Pulmonary artery endothelial cell (primary cell): ENCODE measurements at regions not wholly inside any gene's neighbourhood (a gene's known extent, or its start where the extent isn't known, plus 50 kb on each side); places are given as distances from the start of the nearest gene placed in this dataset.

Experiments
- DNase-seq: peaks from one replicate; pipeline ENCODE4 v3.0.0-alpha.2; 2011; ENCODE audit warnings: low read depth, low spot score

GRCh38 chr13:73590795-73591194, 532.0 kb downstream of the KLF5 start:
- DNase-seq = no peak

GRCh38 chr13:73585236-73585635, 526.4 kb downstream of the KLF5 start:
- DNase-seq = no peak

GRCh38 chr13:73583331-73583730, 524.5 kb downstream of the KLF5 start:
- no peak for DNase-seq

GRCh38 chr13:73580513-73581267, 521.9 kb downstream of the KLF5 start:
- DNase-seq = no peak

- DNase-seq = no peak
Measured at GRCh38 chr13:73579574-73580274, 520.9 kb downstream of the KLF5 start.

- DNase-seq = no peak
Measured at GRCh38 chr13:73578251-73578875, 519.6 kb downstream of the KLF5 start.

GRCh38 chr13:73576291-73576690, 517.5 kb downstream of the KLF5 start:
- DNase-seq = no peak

- no peak for DNase-seq
Measured at GRCh38 chr13:73572824-73573223, 514.0 kb downstream of the KLF5 start.

GRCh38 chr13:73571376-73571775, 512.6 kb downstream of the KLF5 start:
- DNase-seq = no peak

- DNase-seq = no peak
Measured at GRCh38 chr13:73556902-73557301, 498.1 kb downstream of the KLF5 start.

GRCh38 chr13:73556128-73556527, 497.3 kb downstream of the KLF5 start:
- no peak for DNase-seq

GRCh38 chr13:73551736-73552135, 492.9 kb downstream of the KLF5 start:
- no peak for DNase-seq

GRCh38 chr13:73549717-73550116, 490.9 kb downstream of the KLF5 start:
- no peak for DNase-seq

- DNase-seq = no peak
Measured at GRCh38 chr13:73548449-73548848, 489.6 kb downstream of the KLF5 start.

- DNase-seq = no peak
Measured at GRCh38 chr13:73547239-73547638, 488.4 kb downstream of the KLF5 start.

- no peak for DNase-seq
Measured at GRCh38 chr13:73544175-73544574, 485.4 kb downstream of the KLF5 start.

- no peak for DNase-seq
Measured at GRCh38 chr13:73542446-73542845, 483.6 kb downstream of the KLF5 start.

GRCh38 chr13:73536865-73537264, 478.1 kb downstream of the KLF5 start:
- no peak for DNase-seq

GRCh38 chr13:73535341-73535740, 476.5 kb downstream of the KLF5 start:
- no peak for DNase-seq

- DNase-seq = no peak
Measured at GRCh38 chr13:73532987-73533510, 474.2 kb downstream of the KLF5 start.

- DNase-seq = no peak
Measured at GRCh38 chr13:73532582-73532981, 473.8 kb downstream of the KLF5 start.

- no peak for DNase-seq
Measured at GRCh38 chr13:73531014-73531413, 472.2 kb downstream of the KLF5 start.
